ENCODE measurements at regions not wholly inside any gene's neighbourhood (a gene's known extent, or its start where the extent isn't known, plus 50 kb on each side); places are given as distances from the start of the nearest gene placed in this dataset.
A peak's percentile ranks its signal among the peaks of the same experiment; 100 is the strongest.

GRCh38 chr15:46676233-46677206 is 1040.8 kb upstream of the SEMA6D start:
- TF ChIP-seq KAT2A (conservative IDR thresholded peaks at IDR 0.05; ENCODE audit: control insufficient read depth, low read depth, low read length) (no peak), ASH2L (IDR thresholded peaks at IDR 0.05; ENCODE audit: borderline replicate concordance, low read depth) (no peak), ZNF592 (IDR thresholded peaks at IDR 0.05) (no peak), STAT1 (conservative IDR thresholded peaks at IDR 0.05) (no peak), CHD1 (IDR thresholded peaks at IDR 0.05; ENCODE audit: low read depth, low read length) (no peak), LARP7 (IDR thresholded peaks at IDR 0.05) (no peak)
- no peak overlapping the region for H3K9ac ChIP-seq (ENCODE audit: control insufficient read depth, insufficient read depth, low read length)
- no peaks in the 10 kb centered on the region for H3K36me3 ChIP-seq (ENCODE audit: control insufficient read depth in 2 of 2, insufficient read depth in 2 of 2, low read length in 1 of 2)
- in situ Hi-C loops (cut with MboI) (no loop called here), intact Hi-C loops (cut with micrococcal nuclease; ENCODE audit: unreplicated experiment) (no loop called here)
- no peak for DNase-seq (ENCODE audit: low read depth, low spot score)
- SMC1A ChIA-PET (ENCODE audit: uncharacterized antibody, unreplicated experiment), result interaction anchor here (0.8 kb wide), 1 partner anchor 110 kb away, joined by 4 read pairs; no protein-coding TSS in a partner anchor
- CTCF ChIA-PET, result no interaction called here
- 72% methylated on average over 9 of the region's 9 CpGs for WGBS (ENCODE audit: insufficient coverage, insufficient replicate concordance, low lambda C conversion rate, missing lambda C conversion rate)
- no peak overlapping the region for H3K4me3 ChIP-seq
- FAIRE-seq, result no peak
- RAD21 ChIA-PET (ENCODE audit: unreplicated experiment), result no interaction called here
- no peaks in the 10 kb centered on the region for H3K4me1 ChIP-seq (ENCODE audit: control insufficient read depth, insufficient read depth, low read length)
- H4K20me1 ChIP-seq (ENCODE audit: control insufficient read depth, insufficient read depth), result no peaks in the 10 kb centered on the region
- no peak overlapping the region for H3K27ac ChIP-seq (ENCODE audit: control insufficient read depth, insufficient read depth)
- H2AFZ ChIP-seq (ENCODE audit: control insufficient read depth, low read depth, low read length), result no peak overlapping the region
- ATAC-seq, result peak; percentile 41
- H3K9me3 ChIP-seq (replicated peaks; ENCODE audit: control insufficient read depth, insufficient read depth, low read length), result no peaks in the 10 kb centered on the region; the same call in 1 of the 3 replicates
- POLR2A ChIA-PET, result no interaction called here
- no peaks in the 10 kb centered on the region for H3K27me3 ChIP-seq (replicated peaks in 1 of 2; ENCODE audit: control insufficient read depth in 2 of 2, insufficient read depth in 2 of 2, low read length in 1 of 2)
- H3K4me2 ChIP-seq (ENCODE audit: control insufficient read depth, insufficient read depth), result no peak overlapping the region
- H3K79me2 ChIP-seq (ENCODE audit: control insufficient read depth, insufficient read depth, low read length), result no peaks in the 10 kb centered on the region
- no TSS peak for BruUV-seq (replicated peaks)

Data from GM12878 (cell line).